ENCODE measurements at regions not wholly inside any gene's neighbourhood (a gene's known extent, or its start where the extent isn't known, plus 50 kb on each side); places are given as distances from the start of the nearest gene placed in this dataset.
"Not testable (repeated sequence)": the region's sequence is repeated elsewhere in the genome, so short reads cannot be mapped to it uniquely, and the experiment has no call there.

DNA sequence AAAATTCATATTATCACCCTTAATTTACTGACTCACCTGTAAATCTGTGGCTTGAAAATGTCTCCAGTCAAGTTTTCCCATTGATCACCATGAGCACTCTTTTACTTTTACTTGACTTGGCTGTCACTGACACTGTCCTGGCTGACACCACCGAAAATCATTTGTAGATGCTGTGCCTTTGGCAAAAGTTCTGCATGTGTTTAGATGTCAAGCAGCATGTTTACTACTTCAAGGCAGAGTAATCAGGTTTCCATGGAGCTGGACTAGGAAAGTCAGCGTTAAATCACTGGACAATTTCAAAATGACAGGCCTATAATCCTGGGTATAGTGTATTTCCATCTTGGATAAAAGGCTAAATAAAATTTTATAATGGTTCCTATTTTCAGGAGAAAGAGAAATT lies 1530.6 kb upstream of the CDH6 start:
- DNase-seq (ENCODE audit: low read depth), result no peak

DNA sequence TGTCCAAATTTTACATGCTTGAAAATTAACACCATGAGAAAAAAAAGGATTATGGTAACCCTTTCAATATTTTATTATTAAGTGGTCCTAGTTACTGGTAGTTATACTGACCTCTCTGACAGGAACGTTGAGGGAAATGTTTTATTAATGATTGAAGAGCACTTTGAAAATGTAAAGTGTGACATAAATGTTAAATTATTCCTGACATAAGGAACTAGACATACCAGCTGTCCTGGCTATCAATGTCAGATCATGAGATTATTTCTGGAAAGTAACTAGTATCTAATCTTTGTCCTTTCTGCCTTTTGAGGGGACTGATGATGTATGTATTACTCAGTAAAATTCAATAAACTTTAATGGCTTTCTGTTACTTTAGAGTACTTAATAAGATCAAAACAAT lies 1538.5 kb upstream of the CDH6 start:
- DNase-seq (ENCODE audit: low read depth), result no peak

DNA sequence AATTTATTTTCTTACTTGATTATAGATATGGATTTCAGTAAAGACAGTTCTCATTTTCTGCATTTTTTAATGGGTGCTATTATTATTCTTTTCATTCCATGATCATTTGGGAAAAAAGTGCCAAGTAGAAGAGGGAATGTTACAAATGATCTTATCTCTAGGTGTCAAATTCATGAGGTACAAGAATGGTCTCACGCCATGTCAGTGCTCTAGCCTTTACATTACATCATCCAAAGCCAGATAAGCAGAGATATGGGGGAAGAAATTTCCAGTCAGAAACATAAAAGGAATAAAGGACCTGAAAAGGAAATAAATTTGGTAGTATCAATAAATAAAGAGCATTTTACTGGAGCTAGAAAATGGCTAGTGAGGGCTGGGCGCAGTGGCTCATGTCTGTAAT lies 1544.2 kb upstream of the CDH6 start:
- DNase-seq (ENCODE audit: low read depth), result no peak

DNA sequence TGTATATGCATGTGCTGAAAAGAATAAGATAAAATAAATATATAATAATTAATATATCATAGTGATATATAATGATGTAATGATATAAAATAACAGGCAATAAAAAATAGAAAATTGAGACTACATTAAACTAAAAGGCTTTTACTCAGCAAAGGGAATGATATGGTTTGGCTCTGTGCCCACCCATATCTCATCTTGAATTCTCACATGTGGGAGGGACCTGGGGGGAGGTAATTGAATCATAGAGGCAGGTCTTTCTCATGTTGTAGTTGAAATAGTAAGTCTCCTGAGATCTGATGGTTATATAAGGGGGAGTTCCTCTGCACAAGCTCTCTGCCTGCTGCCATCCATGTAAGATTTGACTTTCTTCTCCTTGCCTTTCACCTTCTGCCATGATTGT lies 1550.9 kb upstream of the CDH6 start:
- DNase-seq (ENCODE audit: low read depth), result no peak

DNA sequence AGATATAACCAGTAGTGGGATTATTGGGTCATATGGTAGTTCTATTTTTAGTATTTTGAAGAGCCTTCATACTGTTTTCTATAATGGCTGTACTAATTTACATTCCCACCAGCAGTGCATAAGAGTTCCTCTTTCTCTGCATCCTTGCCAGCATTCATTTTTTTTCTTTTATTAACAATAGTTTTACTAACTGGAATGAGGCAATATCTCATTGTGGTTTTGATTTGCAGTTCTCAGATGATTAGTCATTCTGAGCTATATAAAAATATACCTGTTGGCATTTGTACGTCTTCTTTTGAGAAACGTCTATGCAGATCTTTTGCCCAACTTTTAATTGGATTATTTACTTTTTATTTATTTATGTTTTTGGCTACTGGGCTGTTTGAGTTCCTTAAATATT lies 1579.3 kb upstream of the CDH6 start:
- DNase-seq (ENCODE audit: low read depth), result no peak

DNA sequence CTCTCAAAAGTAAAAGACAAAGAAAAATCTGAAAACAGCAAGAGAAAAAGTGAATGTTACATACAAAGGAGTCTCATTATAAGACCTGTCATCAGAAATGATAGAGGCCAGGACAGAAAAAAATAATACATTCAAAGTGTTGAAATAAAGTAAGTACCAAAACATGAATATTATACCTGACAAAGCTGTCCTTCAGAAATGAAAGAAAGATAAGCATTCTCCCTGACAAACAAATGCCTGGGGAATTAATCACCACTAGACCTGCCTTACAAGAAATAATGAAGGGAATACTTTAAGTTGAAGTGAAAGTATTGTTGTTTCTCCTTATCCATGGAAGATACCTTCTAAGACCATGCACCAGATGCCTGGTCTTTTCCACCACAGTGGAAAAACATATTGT lies 1605.2 kb upstream of the CDH6 start:
- DNase-seq (ENCODE audit: low read depth), result no peak

DNA sequence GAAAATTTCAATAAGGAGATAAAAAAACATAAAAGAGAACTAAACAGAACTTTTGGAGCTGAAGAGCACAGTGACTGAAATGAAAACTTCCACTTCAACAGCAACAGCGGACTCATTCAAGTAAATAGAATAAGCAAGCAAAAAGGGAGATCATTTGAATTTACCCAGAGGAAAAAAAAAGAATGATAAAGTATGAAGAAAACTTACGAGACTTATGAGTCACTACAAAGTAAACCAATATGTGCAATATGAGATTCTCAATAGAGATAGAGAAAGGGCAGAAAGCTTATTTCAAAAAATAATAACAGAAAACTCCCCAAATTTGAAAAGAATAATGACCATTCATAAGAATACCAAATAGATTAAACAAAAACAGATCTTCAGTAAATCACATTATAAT lies 1605.7 kb upstream of the CDH6 start:
- DNase-seq (ENCODE audit: low read depth), result no peak

DNA sequence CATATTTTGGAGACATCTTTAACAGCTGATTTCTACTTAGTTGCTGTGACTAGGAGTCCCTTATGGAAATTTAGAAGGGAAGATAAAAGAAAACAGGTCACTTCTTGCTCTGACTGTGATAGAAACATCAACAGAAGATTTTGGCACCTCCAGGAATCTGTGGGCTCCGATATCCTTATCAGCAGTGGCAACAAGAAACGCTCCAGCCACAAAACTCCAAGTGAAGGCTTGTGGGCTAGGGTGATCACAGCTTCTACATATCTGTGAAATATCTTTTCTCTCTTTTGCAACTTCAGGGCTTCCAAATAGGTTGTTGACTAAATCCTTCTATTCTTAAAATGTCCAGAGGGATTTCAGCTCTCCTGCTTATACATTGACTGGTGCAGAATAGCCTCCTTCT lies 1625.5 kb upstream of the CDH6 start:
- DNase-seq (ENCODE audit: low read depth), result no peak

DNA sequence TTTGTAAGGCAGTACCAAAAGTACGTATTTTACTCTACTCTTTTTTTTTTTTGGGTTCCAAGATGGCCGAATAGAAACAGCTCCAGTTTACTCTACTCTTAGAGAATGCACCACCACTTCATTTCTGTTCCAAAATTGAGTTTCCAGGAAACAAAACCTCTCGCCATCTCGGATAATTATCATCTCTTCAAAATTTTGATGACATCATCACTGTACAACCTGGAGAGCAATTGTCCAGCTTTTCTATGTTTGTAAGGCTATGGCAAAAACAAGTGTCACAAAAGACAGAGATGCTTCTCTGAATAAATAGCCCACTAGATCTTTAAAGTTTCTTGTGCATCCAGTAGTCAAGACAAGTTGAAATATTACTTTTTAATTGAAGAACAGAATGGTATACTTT lies 1631.9 kb upstream of the CDH6 start:
- no peak for DNase-seq (ENCODE audit: low read depth)

DNA sequence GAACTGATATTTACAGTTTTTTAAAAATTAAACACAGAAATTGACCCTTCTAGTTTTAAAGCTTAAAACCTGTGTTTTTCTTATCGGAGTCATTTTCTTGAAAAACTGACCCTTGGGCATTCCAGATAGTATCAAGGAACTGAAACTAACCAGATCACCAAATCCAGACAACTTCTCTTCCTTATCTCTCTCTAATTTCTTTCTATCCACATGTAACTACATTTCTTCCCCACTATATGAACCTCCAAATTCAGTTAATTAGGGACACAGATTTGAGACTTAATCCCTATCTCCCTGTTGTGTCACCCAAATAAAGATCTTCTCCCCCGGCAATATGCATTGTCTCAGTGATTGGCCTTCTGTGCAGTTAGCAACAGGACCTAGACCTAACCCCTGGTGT lies 1643.0 kb upstream of the CDH6 start:
- DNase-seq (ENCODE audit: low read depth), result no peak

DNA sequence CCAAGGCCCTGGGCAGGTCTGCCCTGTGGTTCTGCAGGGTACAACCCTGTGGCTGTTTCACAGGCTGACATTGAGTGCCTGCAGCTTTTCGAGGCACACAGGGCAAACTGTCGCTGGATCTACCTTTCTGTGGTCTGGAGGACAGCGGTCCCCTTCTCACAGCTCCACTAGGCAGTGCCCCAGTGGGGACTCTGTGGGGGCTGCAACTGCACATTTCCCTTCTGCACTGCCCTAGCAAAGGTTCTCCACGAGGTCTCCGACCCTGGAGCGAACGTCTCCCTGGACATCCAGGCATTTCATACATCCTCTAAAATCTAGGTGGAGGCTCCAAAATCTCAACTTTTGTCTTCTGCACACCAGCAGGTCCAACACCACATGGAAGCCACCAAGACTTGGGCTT lies 1645.2 kb upstream of the CDH6 start:
- DNase-seq (ENCODE audit: low read depth), result no peak

DNA sequence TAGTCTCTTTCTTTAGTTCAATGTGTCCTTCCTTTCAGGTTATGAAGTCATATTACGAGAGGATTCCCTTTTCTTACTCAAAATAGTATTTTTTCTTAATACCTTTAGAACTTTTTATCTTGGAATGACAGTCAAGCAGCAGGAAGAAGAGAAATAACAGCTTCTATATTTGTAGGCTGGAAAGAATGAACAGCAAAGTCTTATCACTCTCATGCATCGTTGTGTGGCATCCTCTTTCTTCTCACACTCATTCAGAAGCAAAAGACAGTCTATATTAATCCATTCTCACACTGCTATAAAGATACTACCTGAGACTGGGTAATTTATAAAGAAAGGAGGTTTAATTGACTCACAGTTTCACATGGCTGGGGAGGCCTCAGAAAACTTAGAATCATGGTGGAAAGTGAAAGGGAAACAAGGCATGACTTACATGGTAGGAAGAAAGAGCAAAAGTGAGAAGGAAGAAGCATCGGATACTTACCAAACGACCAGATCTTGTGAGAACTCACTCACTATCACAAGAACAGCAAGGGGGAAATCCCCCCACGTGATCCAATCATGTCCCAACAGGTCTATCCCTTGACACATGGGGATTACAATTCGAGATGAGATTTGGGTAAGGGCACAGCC lies 1646.1 kb upstream of the CDH6 start:
- DNase-seq (ENCODE audit: low read depth), result no peak

DNA sequence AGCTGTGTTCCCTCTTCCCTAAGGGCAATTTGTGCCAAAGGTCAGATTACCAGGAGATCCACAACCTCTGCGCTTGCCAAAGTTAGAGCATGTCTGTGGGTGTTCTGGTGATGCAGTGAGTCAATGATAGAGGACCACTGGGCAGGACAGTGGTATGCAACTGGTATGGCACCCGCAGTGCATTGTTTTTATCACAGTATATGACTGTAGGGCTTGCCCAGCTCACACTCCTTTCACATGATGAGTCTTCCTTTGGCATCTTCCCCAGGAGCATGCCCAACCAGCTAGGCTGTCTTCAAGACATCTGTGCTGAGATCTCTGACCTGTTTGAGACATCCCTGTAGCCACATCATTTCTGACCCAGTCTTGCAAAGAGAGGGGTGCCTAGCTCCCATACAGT lies 1650.0 kb upstream of the CDH6 start:
- DNase-seq (ENCODE audit: low read depth), result no peak

DNA sequence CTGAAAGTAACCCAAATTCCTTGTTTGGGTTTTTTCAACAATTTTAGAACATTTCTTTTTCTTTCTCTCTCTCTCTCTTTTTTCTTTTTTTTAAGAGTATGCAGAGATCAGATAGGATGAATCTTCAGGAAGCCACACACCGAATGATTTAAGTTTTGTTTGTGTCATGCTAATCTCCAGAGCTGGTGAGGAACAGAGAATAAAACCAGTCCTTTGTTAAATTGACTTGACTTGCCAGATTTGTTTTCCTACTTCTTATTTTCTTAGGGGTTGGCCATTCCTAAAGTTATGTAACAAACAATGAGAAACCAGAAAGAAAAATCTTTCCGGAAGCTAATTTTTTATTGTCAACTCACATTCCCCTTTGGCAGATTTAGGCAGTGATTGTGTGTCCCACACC lies 1669.3 kb upstream of the CDH6 start:
- DNase-seq (ENCODE audit: low read depth), result no peak

DNA sequence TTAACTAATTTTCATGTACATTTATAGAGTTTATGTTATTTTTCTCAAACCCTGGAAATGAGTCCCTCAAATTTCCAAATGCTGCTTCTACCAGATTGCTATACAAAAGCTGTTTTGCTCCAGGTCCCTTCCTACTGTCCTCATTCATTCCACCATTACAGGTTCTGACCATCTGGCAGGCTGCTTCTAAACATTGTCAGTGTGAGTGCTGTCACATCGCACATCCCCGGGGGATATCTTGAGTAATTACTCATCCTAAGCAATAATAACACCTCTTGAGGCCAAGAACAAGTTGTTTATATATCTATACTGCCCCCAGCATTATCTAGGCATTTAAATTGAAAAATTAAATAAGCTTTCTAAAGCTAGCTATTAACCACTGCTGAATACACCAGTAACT lies 1675.3 kb upstream of the CDH6 start:
- no peak for DNase-seq (ENCODE audit: low read depth)

DNA sequence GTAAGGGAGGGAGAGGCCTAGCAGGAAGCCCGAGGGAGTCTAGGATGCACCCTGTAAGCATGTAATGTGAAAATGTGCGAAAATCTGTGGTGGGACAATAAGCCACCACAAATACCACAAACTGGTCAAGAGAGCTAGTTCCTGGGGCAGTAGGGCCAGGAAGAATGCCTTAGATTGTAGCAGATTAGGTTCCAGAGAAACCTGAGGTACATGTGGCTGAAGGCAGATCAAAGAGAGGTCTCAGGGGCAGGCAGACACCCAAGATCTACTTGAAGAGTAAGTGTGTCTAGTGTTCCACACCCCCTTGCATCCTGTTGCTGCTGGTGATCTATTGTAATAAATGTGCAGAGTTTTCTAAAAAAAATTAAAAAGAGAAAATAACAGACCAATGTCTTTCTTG lies 1677.3 kb upstream of the CDH6 start:
- no peak for DNase-seq (ENCODE audit: low read depth)

DNA sequence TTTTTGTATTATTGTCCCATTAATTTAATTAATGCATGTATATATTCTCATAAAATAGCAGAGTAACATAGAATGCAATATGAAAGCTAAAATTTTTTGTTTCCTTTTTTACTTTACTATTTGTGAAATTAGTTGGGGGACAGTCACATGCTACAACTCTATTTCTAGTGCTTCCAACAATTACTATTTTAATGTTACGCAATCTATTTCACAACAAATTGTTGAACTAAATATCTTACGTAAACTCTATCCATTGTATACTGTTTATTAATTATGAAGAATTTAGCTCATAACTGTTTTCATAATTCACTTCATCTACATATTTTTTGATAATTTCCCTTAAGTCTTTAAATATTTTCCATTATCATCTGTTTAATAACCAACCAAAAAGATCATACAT lies 1685.4 kb upstream of the CDH6 start:
- DNase-seq (ENCODE audit: low read depth), result no peak

DNA sequence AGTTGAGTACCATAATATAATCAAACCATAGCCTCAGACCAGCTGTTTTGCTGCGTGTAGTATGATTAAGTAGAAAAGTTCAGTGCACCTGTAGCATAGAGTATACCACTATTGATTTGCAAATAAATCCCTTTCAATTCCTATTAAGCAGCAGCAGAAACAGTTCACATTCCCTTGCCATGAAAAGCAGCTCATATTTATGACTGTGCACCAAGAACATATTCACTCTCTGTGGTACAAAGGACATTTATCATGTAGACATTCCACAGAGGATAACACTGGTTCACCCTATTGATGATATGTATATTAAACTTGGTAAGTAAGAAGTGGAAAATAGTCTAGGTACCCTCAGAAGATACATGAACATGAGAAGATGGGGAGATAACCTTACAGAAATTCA lies 1689.1 kb upstream of the CDH6 start:
- no peak for DNase-seq (ENCODE audit: low read depth)

DNA sequence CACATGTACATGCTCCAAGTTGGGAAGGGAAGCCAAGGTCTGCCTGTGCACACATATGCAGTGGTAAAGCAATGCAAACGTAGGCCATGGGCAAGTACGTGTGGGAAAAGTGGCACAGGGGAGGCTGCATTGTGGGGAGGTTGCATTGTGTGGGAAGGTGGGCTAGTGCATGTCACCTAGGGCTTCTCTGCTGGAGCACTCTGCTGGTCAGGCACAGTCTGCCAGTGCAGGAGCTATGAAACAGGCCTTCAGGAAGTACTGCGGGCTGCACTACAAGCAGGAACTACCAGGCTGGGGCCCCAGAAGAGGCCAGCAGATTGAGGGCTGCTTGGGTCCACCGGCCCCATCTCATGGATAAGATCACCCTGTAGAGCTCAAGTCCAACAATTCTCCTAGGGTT lies 1694.6 kb upstream of the CDH6 start:
- DNase-seq (ENCODE audit: low read depth), result no peak

DNA sequence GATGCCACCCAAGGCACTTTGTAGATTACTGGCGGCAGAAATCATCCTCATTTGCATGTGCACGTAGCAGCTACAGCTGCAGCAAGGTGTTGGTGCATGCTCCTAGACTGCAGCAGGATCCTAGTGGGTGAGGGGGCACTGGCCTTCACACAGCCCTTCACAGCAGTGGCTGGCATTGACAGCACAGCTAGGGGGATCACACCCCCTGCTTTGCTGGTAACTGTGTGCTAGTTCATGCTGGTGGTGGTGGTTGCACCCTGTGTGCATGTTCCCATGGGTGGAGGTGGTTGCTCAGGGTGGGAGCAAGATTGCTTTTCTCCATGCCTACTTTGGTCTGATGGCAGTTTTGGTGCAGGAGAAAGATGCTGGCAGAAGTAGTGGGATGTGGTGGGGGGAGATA lies 1695.1 kb upstream of the CDH6 start:
- no peak for DNase-seq (ENCODE audit: low read depth)

DNA sequence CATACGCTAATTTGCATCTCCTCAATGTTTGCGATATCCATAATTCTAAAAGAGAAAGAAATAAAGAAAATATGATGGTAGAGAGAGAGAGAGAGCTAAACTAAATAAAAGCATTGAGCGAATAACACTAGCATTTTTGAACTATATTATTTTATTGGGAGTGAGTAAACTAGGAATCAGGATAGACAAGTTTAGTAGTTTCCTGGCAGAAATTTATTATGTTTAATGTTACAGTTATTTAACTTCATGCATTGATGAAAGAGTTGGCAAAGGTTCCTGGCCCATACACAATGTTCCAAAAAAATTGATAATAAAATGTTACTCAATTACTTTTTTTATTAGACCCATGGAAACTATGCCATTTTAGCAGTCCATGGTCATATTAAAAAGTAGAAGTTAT lies 1708.2 kb upstream of the CDH6 start:
- DNase-seq (ENCODE audit: low read depth), result no peak

DNA sequence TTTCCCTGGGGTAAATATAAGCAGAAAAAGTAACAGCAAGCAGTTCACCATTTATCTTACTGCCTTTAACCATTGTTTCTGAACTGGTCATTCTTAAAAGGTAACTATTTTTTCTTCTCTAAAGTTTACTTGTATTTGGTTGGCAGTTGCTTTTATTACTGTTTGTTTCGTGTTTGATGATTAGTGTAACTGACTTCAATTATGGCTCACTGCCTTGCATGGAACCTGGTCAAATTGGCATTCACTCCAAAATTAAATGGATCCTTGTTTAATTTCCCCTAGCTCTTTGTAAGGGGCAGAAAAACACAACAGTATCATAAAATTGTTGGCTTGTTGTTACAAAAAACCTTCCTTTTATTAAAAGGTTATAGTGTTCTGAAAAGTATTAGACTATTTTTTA lies 1723.9 kb upstream of the CDH6 start:
- no peak for DNase-seq (ENCODE audit: low read depth)

DNA sequence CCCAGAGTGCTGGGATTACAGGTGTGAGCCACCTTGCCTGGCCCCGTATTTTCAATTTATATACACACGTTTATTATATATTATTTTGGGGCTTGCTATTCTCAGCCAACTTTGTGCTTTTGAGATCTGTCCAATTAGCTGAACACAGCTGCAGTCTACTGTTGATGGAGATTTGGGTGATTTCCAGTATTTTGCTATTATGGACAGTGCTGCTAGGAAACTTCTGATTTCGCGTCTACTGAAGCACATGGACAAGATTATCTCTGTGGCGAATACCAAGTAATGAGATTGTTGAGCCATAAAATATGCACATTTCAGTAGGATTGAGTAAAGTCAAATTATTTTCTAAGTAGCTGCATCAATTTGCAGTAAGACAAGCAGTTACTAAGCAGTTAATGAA lies 1731.2 kb upstream of the CDH6 start:
- DNase-seq (ENCODE audit: low read depth), result no peak

DNA sequence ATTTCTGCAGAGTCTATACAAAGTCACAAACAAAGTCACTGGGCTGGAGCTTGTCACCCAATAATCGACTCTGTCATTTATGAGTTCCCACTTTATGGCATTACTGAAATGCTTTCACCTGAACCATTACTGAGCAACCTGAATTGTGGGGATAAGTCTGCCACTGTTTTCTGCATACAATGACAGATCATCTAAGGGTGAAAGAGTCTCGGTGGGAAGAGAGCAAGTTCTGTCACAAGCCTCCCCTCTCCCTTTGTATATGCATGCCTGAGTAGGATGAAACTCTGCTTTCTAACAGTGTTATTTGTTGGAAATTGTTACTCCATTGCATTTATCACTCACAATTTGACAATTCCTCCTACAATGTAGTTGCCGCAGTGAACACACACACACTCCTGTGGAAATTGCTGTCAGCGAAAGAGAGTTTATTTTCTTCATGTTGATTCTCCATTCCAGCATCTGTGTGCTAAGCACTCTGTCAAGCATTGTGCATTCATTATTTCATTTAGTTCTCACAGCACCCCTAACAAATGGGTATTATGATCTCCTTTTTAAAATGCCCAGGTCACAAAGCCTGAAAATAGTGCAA lies 1732.4 kb upstream of the CDH6 start:
- DNase-seq (ENCODE audit: low read depth), result no peak

DNA sequence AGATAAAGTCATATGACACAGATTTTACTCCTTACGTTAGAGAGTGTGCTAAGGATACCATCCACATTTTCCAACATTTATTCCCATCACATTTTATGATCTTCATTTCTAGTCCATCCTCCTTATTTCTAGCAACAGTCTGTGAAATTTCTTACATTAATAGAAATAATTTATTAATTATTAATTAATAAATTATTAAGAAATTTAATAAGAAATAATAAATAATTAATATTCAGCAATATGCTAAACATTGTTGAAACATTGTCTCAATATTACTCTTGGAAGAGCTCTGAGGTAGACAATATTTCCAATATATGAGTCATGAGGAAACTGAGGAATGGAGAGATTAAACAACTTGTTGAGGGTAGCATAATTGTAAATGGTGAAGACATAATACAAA lies 1742.5 kb upstream of the CDH6 start:
- not testable (repeated sequence) for DNase-seq (ENCODE audit: low read depth)

Measured in amniotic epithelial cell (primary cell).